A673 (cell line): ENCODE measurements at regions not wholly inside any gene's neighbourhood (a gene's known extent, or its start where the extent isn't known, plus 50 kb on each side); places are given as distances from the start of the nearest gene placed in this dataset.

Experiments
- BruUV-seq: library from RNA; stranded (reverse); fragments of 400-500 nt; replicated peaks from 2 replicates; lab custom pipeline; 2021; lab: Mats Ljungman, UMichigan
- CTCF ChIA-PET: fragments of 300-600 bp; sonication (Branson Sonifier 250); formaldehyde crosslinking; loops from one replicate; lab custom pipeline; 2022; ENCODE audit warnings: antibody characterized with exemption; lab: Charles Lee
- POLR2A ChIA-PET: fragments of 300-600 bp; sonication (Branson Sonifier 250); formaldehyde crosslinking; loops from one replicate; lab custom pipeline; 2022; ENCODE audit warnings: antibody characterized with exemption; ENCODE audit not compliant: low non-redundant PET; lab: Charles Lee
- DNase-seq: peaks from one replicate; pipeline ENCODE4 v3.0.0-alpha.2; 2015; ENCODE audit warnings: low spot score
- H3K27ac ChIP-seq: fragments of 200-600 bp; sonication (generic); 2 replicates; pipeline ENCODE4 v1.5.1; 2016; ENCODE audit warnings: mixed run types, low read depth, mild to moderate bottlenecking, mixed read lengths, antibody characterized with exemption, low read length; ENCODE audit not compliant: poor library complexity, severe bottlenecking
- H3K27me3 ChIP-seq: fragments of 200-600 bp; sonication (generic); replicated peaks from 2 replicates; pipeline ENCODE4 v1.6.1; 2017; ENCODE audit warnings: mixed run types, low read depth, mild to moderate bottlenecking, mixed read lengths, antibody characterized with exemption, low read length; ENCODE audit not compliant: insufficient read depth, poor library complexity
- H3K36me3 ChIP-seq: fragments of 200-600 bp; sonication (generic); 2 replicates; pipeline ENCODE4 v1.6.1; 2016; ENCODE audit warnings: mixed run types, mild to moderate bottlenecking, mixed read lengths, antibody characterized with exemption, low read length; ENCODE audit not compliant: insufficient read depth, poor library complexity, severe bottlenecking
- H3K4me1 ChIP-seq: fragments of 200-600 bp; sonication (generic); 2 replicates; pipeline ENCODE4 v1.6.1; 2017; ENCODE audit warnings: mixed run types, mild to moderate bottlenecking, mixed read lengths, antibody characterized with exemption, low read length; ENCODE audit not compliant: insufficient read depth, poor library complexity, severe bottlenecking
- H3K4me3 ChIP-seq: fragments of 200-600 bp; sonication (generic); 2 replicates; pipeline ENCODE4 v1.5.1; 2016; ENCODE audit warnings: low read depth, mixed run types, mild to moderate bottlenecking, mixed read lengths, low read length; ENCODE audit not compliant: poor library complexity, severe bottlenecking
- H3K9me3 ChIP-seq: fragments of 200-600 bp; sonication (generic); 2 replicates; pipeline ENCODE4 v1.6.1; 2016; ENCODE audit warnings: mixed run types, low read depth, mild to moderate bottlenecking, mixed read lengths, antibody characterized with exemption, low read length; ENCODE audit not compliant: poor library complexity, severe bottlenecking
- CTCF ChIP-seq: fragments of 300-800, 200-600 bp; sonication (generic); conservative IDR thresholded peaks from 2 replicates; pipeline ENCODE4 v1.5.1; 2017; ENCODE audit warnings: low read depth, mild to moderate bottlenecking, antibody characterized with exemption, low read length, moderate library complexity, mixed read lengths
- EZH2 ChIP-seq: fragments of 200-600 bp; sonication (generic); IDR thresholded peaks from 2 replicates; pipeline ENCODE4 v1.6.1; 2017; ENCODE audit warnings: borderline replicate concordance, low read depth, mild to moderate bottlenecking, mixed read lengths, antibody characterized with exemption, low read length; ENCODE audit not compliant: poor library complexity, severe bottlenecking
- intact Hi-C: fragments of 100-400 bp; cut with micrococcal nuclease; formaldehyde crosslinking; loops from one replicate; pipeline ENCODE4 v1.10.0; 2022; ENCODE audit not compliant: unreplicated experiment

GRCh38 chr10:21327289-21327993, 198.0 kb downstream of the SKIDA1 start:
- no peak for DNase-seq
- TF ChIP-seq EZH2: no peak
- no peak for TF ChIP-seq CTCF
- BruUV-seq: no TSS peak

GRCh38 chr10:21326594-21327288, 198.7 kb downstream of the SKIDA1 start:
- Histone ChIP-seq H3K9me3 (no peaks in the 10 kb centered on the region), H3K27ac (no peak overlapping the region), H3K4me3 (no peak overlapping the region), H3K27me3 (no peaks in the 10 kb centered on the region), H3K36me3 (no peaks in the 10 kb centered on the region), H3K4me1 (peaks cover 3% of the 10 kb centered on the region)
- DNase-seq: no peak
- intact Hi-C loops: no loop called here
- TF ChIP-seq EZH2 (no peak), CTCF (no peak)
- no TSS peak for BruUV-seq
- POLR2A ChIA-PET: no interaction called here
- CTCF ChIA-PET: no interaction called here

More at GRCh38 chr10:21327289-21327993, 198.0 kb downstream of the SKIDA1 start:
- H3K4me1 ChIP-seq: peaks cover 3% of the 10 kb centered on the region
- intact Hi-C loops: no loop called here
- H3K27ac ChIP-seq: no peak overlapping the region
- ChIA-PET CTCF (no interaction called here), POLR2A (no interaction called here)
- H3K4me3 ChIP-seq: no peak overlapping the region
- H3K27me3 ChIP-seq: no peaks in the 10 kb centered on the region
- H3K9me3 ChIP-seq: no peaks in the 10 kb centered on the region
- no peaks in the 10 kb centered on the region for H3K36me3 ChIP-seq

- no TSS peak for BruUV-seq
- DNase-seq: no peak
- Histone ChIP-seq H3K27me3 (no peaks in the 10 kb centered on the region), H3K36me3 (no peaks in the 10 kb centered on the region), H3K4me3 (no peak overlapping the region), H3K4me1 (peaks cover 24% of the 10 kb centered on the region), H3K27ac (no peak overlapping the region), H3K9me3 (no peaks in the 10 kb centered on the region)
- POLR2A ChIA-PET: interaction anchor here (0.6 kb wide), 1 partner anchor 132 kb away, joined by 5 read pairs; no protein-coding TSS in a partner anchor
- CTCF ChIA-PET: no interaction called here
- intact Hi-C loops: no loop called here
- TF ChIP-seq EZH2: no peak
- TF ChIP-seq CTCF: no peak
Observed at GRCh38 chr10:21318540-21319167, 206.8 kb downstream of the SKIDA1 start.
